Colonic mucosa (tissue), 4 donors: ENCODE measurements at regions not wholly inside any gene's neighbourhood (a gene's known extent, or its start where the extent isn't known, plus 50 kb on each side); places are given as distances from the start of the nearest gene placed in this dataset.

Experiments
- DNase-seq: peaks from one replicate; pipeline ENCODE4 v3.0.0-alpha.2; 2020
- H3K27ac ChIP-seq: fragments of 200-600 bp; one replicate; pipeline ENCODE4 v1.8.0; 2021
- H3K27me3 ChIP-seq: fragments of 200-600 bp; one replicate; pipeline ENCODE4 v1.8.0; 2021
- H3K36me3 ChIP-seq: fragments of 200-600 bp; one replicate; pipeline ENCODE4 v1.8.0; 2021
- H3K4me1 ChIP-seq: fragments of 200-600 bp; one replicate; pipeline ENCODE4 v1.8.0; 2021; ENCODE audit warnings: mild to moderate bottlenecking
- H3K4me3 ChIP-seq: fragments of 200-600 bp; one replicate; pipeline ENCODE4 v1.8.0; 2021
- H3K9ac ChIP-seq, 2 donors: one replicate each; pipeline ENCODE4 v1.7.0; 2013; ENCODE audit warnings: control low read depth in 2 of 2, low read depth in 2 of 2, low read length in 2 of 2
- H3K9me3 ChIP-seq: fragments of 200-600 bp; one replicate; pipeline ENCODE4 v1.8.0; 2021
- intact Hi-C: fragments of 100-400 bp; cut with DNase I; formaldehyde crosslinking; loops from one replicate; pipeline ENCODE4 v1.14.1; 2022
- TF ChIP-seq, protein P1 (sequence below): fragments of 200-600 bp; IDR thresholded peaks from one replicate; pipeline ENCODE4 v1.8.0; 2022; ENCODE audit warnings: antibody characterized with exemption, mild to moderate bottlenecking
- donor health status: healthy.
- donor health status: DM: no; HTN: no; CAD: no.
- donor health status: DM: no; HTN: no; CAD: no.

DNA sequence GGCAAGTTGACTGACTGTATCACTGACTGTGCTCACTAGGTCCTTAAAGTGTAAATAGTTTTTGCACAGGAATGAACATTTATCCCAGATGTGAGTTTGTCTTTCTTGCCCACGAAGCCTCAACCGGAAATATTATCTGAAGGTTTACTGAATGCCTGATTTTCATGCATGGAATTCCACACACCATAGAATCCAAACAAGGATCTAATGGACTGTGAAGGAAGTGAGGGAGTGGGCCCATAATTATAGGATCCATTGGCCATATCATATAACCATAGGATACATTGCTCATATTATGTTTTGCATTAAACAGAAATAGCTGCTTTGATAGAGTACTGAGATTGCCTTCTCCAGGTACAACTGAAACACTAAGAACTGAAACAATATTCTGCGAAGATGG lies 1057.2 kb upstream of the EDIL3 start:
- Histone ChIP-seq H3K4me3 (no peak overlapping the region), H3K9me3 (no peaks in the 10 kb centered on the region), H3K36me3 (no peaks in the 10 kb centered on the region), H3K9ac (no peak overlapping the region), H3K27ac (no peak overlapping the region), H3K4me1 (no peaks in the 10 kb centered on the region), H3K27me3 (no peaks in the 10 kb centered on the region)
- TF ChIP-seq, protein P1, sequence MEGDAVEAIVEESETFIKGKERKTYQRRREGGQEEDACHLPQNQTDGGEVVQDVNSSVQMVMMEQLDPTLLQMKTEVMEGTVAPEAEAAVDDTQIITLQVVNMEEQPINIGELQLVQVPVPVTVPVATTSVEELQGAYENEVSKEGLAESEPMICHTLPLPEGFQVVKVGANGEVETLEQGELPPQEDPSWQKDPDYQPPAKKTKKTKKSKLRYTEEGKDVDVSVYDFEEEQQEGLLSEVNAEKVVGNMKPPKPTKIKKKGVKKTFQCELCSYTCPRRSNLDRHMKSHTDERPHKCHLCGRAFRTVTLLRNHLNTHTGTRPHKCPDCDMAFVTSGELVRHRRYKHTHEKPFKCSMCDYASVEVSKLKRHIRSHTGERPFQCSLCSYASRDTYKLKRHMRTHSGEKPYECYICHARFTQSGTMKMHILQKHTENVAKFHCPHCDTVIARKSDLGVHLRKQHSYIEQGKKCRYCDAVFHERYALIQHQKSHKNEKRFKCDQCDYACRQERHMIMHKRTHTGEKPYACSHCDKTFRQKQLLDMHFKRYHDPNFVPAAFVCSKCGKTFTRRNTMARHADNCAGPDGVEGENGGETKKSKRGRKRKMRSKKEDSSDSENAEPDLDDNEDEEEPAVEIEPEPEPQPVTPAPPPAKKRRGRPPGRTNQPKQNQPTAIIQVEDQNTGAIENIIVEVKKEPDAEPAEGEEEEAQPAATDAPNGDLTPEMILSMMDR, result no peak
- intact Hi-C loops, result no loop called here
- DNase-seq, result no peak

DNA sequence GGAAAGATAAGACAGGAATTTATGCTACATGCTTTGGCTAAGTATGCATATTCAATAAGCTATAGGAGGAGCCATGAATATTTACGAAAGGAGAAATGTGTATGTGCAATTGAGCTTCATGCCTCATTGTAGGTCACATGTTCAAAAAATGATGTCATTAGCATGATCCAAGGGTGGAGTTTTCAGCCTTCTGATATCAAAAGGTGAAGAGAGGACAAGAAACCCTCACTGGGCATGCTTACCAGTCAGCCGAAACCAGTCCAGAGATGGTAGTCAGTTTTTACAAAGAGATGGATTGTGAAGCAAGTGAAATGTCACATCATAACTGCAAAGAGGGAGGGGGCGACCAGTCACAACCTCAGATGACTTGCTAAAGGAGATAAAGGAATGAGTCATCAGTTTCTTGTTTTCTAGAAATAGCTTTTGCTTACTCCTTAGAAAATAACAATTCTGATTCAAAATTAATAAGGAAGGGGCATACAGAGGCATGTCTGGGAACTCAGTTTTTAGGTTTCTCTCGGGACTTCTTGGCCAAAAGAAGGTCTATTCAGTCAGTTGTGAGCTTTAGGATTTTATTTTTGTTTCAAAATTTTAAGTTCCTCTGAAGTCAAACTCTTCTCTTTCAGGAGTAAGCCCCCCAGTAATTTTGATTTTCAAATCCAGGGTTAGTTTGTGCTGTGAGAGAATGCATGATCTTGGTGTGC lies 1067.8 kb upstream of the EDIL3 start:
- Histone ChIP-seq H3K4me1 (no peaks in the 10 kb centered on the region), H3K27ac (no peak overlapping the region), H3K27me3 (no peaks in the 10 kb centered on the region), H3K9me3 (no peaks in the 10 kb centered on the region), H3K9ac (no peak overlapping the region), H3K4me3 (no peak overlapping the region), H3K36me3 (no peaks in the 10 kb centered on the region)
- no peak for DNase-seq
- intact Hi-C loops, result no loop called here
- TF ChIP-seq, protein P1, result no peak

DNA sequence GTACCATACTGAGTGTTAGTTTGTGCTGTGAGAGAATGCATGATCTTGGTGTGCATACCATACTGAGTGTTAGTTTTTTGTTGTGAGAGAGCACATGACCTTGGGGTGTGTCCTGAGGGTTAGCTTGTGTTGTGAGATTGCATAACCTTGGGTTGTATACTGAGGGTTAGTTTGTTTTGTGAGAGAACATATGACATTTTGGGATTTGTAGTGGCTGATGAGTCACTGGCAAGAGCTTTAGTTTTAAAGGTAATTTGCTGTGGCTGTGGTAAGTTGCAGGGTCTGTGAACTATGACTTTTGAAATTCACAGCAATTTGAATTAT lies 1068.3 kb upstream of the EDIL3 start:
- no peak overlapping the region for H3K27ac ChIP-seq
- H3K27me3 ChIP-seq, result no peaks in the 10 kb centered on the region
- intact Hi-C loops, result no loop called here
- no peak overlapping the region for H3K9ac ChIP-seq
- no peak for DNase-seq
- no peaks in the 10 kb centered on the region for H3K4me1 ChIP-seq
- no peak overlapping the region for H3K4me3 ChIP-seq
- no peaks in the 10 kb centered on the region for H3K9me3 ChIP-seq
- TF ChIP-seq, protein P1, result no peak
- no peaks in the 10 kb centered on the region for H3K36me3 ChIP-seq

DNA sequence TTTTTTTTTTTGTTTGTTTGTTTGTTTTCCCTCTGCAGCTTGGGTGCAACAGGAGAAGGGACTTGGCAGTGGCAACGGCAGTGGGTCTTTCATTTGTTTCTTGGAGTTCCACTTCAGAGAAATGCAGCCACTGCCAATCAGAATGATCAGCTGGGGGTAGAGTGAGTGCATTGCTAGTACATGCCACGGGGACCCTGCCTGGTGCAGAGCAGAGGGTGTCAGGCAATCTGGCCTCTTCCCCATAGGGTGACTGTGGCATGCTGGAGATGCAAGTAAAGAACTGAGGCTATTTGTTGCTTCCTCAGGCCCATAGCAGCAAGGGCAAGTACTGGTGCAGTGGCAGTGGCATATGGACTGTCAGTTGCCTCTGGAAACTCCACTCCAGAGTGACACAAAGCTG lies 1073.6 kb upstream of the EDIL3 start:
- TF ChIP-seq, protein P1, result no peak
- intact Hi-C loops, result no loop called here
- Histone ChIP-seq H3K27me3 (no peaks in the 10 kb centered on the region), H3K27ac (no peak overlapping the region), H3K9ac (no peak overlapping the region), H3K4me1 (no peaks in the 10 kb centered on the region), H3K36me3 (no peaks in the 10 kb centered on the region), H3K9me3 (no peaks in the 10 kb centered on the region), H3K4me3 (no peak overlapping the region)
- DNase-seq, result no peak

DNA sequence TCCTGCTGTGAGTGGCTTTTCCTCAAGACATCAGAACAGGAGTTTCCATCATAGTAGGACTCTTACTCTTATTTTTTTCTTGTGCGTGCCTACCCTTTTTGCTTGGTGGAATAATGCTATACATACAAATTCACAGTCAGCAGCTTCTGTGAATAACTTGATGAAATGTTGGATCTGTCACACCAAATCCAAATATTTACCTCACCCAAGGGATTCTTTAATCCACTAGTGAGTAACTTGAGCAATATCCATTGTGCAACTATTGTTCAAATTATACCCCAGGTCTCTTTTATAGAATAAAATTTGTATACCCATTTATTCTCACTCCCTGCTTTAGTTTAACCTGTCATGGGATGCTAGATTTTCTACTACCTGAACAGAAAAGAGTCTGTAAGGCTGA lies 1078.3 kb upstream of the EDIL3 start:
- Histone ChIP-seq H3K36me3 (no peaks in the 10 kb centered on the region), H3K9me3 (no peaks in the 10 kb centered on the region), H3K9ac (no peak overlapping the region), H3K4me1 (no peaks in the 10 kb centered on the region), H3K27me3 (no peaks in the 10 kb centered on the region), H3K4me3 (no peak overlapping the region), H3K27ac (no peak overlapping the region)
- DNase-seq, result no peak
- TF ChIP-seq, protein P1, result no peak
- intact Hi-C loops, result no loop called here
